GM19467 (cell line): ENCODE measurements at regions not wholly inside any gene's neighbourhood (a gene's known extent, or its start where the extent isn't known, plus 50 kb on each side); places are given as distances from the start of the nearest gene placed in this dataset.
"Not testable (repeated sequence)": the region's sequence is repeated elsewhere in the genome, so short reads cannot be mapped to it uniquely, and the experiment has no call there.

Experiments used
- ATAC-seq: cut with Tn5 transposase; IDR thresholded peaks from one replicate; pipeline ENCODE4 v1.9.1; 2021; ENCODE audit warnings: mild to moderate bottlenecking, moderate library complexity; ENCODE audit not compliant: unreplicated experiment

- no peak for ATAC-seq
Measured at GRCh38 chr10:4453276-4453675, 372.7 kb upstream of the AKR1E2 start.

DNA sequence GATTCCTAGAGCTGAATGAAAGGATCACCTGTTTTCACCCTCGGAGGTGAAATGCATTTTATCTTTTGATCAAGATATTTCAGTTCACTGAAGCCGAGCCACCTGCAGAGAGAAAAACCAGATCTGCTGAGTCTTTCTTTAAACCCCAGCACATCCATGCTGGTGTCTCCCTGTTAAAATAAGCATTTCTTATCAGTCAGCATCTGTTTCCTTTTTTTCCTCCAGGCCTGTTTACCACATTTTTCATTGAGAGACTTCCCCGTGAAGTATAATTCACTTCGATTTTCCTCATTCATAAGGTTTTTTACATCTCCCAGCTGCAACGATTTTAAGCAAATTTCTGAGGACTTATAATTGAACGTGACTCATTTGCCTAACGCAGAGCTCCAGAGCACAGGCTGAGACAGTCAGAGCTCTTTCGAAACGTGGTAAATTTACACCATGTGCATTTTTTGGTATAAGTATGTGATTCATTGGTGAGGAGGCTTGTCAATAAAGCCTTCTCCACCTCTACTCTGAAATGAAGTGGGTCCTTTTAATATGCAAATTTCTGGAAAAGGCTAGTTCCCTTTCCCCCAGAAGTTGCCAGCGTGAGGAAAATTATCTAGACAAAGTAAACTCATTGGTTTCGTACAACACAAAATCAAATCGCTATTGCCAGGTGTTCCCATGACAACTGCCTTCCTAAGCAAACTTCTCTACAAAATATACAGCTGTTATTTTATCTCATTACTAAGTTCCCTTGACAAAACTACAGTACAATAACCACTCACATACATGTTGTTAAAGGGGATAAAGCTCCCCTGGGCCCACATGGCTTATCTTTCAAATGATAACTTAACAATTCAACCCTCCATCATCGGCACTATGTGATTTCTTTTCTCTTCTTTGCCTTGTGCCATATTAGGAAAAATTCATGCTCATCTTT is 374.8 kb upstream of the AKR1E2 start:
- ATAC-seq: no peak

DNA sequence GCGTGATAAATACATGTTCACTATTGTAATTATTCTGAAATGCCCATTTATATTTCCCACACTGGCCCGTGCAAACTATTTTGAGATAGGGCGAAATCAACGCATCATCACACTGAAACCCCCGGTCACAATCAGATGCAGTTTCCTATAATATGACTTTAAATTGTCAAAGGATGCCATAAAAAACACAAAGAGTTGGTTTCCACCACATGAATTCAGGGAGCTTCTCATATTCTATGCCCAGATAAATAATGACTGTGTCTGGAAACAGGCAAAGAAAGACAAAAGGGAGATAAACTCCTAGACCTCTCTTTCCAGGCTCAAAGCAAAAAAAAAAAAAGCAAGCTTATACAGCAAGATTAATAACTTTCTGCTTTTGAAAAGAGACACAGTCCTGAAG is 375.8 kb upstream of the AKR1E2 start:
- no peak for ATAC-seq

DNA sequence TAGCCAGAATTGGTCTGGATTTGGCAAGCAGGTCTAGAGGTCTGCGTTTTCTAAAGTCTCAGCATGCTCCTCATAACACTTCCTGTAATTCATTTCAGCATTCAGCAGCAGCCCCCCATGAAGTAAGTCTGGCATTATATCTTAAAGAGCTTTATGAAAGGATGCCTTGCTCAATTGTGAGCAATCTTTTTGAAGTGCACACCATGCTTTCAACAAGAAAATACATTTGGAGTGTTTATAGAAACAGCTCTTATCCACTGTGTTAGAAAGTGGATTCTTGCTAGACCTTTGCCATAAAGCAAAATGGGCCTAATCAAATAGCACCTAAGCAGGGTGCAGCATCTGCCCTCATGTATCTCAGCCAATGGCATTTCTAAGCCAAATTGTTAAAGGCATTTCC is 378.0 kb upstream of the AKR1E2 start:
- no peak for ATAC-seq

GRCh38 chr10:4443419-4443818 is 382.6 kb upstream of the AKR1E2 start:
- ATAC-seq: no peak

DNA sequence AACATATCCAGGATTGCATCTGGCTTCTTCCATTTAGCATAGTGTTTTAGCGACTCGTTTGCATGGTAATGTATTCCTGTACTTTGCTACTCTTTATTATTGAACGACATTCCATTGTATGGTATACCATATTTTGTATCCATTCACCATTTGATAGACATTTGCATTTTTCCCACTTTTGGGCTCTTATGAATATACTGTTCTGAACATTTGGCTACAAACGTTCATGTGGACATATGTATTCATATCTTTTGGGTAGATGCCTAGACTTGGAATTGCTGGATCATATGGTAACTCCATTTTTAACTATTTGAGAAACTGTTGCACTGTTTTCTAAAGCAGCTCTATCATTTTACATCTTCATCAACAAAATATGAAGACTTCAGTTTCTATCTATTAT is 383.7 kb upstream of the AKR1E2 start:
- ATAC-seq: no peak

DNA sequence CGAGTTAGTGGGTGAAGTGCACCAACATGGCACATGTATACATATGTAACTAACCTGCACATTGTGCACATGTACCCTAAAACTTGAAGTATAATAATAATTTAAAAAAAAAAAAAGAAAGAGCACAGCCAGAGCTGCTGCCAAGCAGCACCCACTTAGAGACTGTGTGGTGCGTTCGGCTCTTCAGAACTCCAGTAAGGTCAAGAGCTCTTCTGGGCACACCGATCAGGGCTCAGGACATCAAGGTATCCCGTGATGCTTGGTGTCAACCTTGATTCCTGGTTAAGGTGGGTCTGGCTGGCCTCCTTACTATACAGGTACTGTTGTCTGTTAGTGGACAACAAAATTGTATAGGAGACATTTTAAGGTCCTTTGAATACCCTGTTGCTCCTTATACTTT is 385.7 kb upstream of the AKR1E2 start:
- no peak for ATAC-seq

GRCh38 chr10:4437791-4438190 is 388.2 kb upstream of the AKR1E2 start:
- ATAC-seq: no peak

- ATAC-seq: no peak
Measured at GRCh38 chr10:4437061-4437460, 388.9 kb upstream of the AKR1E2 start.

DNA sequence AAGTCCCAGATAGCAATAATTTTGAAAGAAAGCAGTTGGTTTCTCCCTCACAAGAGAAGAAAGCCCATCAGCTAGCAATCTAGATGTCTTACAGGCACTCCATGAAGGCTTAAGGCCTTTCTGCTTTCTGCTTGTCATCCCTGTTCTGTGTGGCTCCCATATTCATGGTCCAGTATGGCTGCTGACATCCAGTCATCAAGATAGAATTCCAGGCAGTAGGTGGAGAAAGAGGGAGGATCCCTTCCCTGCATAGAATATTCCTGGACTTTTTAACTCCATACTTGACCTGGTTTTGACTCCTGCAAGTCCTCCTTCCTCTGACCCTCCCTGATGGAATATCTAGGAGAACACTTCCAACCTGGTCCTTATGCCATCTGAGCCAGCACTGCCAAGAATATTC is 389.9 kb upstream of the AKR1E2 start:
- ATAC-seq: no peak

DNA sequence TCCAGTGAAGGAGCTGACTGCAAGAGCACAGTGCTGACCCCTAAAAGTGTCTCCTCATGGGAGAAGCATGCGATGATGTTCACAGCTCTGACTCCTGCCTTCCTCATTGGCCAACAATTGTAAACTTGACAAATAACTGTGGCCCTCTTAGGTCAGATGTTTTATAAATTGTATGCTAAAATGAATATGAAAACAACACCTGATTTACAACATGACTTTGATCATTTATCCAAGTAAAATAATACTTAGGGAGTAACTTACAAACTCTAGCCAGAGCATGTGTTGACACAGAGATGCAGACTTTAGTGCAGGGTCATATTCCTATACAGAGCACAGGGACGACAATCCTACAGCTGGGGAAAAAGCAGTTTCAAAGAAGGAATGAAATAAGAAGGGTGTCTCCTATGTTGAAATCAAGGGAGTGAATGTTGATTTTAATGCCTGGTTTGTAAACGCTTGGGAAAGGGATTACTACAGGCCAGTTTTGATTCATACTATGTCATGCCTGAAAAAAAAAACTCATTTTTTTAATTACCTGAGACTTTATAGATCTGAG is 391.4 kb upstream of the AKR1E2 start:
- ATAC-seq: no peak

DNA sequence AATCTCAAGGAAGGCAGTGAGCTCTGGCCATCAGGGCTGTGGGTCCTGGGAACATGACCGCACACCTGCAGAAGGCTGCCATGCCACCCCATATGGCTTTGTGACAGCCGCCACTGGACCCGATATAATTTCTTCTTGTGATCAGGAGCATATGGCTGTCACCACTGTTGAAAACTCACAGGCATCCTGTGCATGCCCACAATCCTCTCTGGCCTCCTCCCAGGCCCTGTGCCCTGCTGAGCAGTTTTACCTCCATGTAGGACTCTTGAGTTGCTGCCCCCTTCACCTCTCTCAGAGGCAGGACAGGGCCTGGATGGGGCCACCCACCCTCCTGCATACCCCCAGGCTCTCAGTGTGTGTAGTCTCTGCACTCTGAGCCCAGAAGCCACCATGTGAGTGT is 391.9 kb upstream of the AKR1E2 start:
- ATAC-seq: no peak

GRCh38 chr10:4431114-4431863 is 394.7 kb upstream of the AKR1E2 start:
- ATAC-seq: no peak

DNA sequence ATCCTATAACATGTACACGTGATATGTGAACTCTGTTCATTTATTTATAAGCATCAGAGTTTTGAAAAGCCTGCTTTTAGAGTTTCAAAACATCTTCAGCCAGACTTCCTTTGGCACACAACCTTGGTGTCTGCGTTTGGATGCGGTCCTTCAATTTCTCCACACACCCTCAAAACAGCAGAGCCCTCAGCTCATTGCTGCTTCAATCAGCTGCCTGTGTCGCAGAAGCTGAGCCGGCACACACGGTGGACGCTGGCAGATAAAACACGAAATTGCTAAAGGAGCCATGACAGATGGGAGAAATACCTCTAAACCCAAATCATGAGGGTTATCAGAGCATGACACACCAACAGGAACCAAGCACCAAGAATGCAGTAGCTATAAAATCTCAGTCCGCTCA is 396.4 kb upstream of the AKR1E2 start:
- no peak for ATAC-seq

GRCh38 chr10:4427532-4427931 is 398.5 kb upstream of the AKR1E2 start:
- no peak for ATAC-seq

DNA sequence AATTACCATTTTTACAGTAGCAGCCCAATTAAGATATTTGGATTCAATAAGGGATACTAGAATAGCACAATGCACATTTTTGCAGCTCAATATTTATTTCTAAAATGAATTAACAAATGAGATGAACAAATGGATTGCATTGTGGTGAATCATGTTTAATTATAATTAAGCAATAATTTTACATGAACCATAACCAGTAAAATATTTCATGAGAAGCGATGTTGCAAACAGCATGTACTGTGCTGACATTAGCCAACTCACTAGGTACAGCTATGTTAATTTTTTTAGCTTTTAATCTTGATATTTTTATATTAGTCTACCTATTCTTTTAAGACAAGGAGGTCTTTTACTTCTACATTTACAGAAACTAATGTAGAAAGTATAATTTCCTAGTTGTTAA is 399.1 kb upstream of the AKR1E2 start:
- ATAC-seq: no peak

- ATAC-seq: no peak
Measured at GRCh38 chr10:4409319-4409718, 416.7 kb upstream of the AKR1E2 start.

DNA sequence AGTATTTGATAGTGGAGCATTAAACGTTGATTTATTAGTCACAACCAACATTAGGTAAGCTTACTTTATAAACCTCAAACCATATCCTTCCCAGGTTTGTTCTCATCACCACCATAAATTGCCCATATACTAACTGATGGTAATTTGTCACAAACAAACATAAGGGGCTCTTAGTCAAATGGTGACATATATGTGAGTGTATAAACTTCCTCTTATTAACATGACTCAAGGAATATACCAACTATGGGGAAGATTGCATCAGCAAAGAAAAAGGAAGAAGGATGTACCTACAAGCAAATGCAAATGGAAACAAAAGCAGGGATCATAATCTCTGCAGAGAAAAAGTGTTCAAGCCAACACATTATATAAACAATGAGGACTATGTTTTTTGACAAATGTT is 418.2 kb upstream of the AKR1E2 start:
- no peak for ATAC-seq

- no peak for ATAC-seq
Measured at GRCh38 chr10:4405828-4406227, 420.2 kb upstream of the AKR1E2 start.

DNA sequence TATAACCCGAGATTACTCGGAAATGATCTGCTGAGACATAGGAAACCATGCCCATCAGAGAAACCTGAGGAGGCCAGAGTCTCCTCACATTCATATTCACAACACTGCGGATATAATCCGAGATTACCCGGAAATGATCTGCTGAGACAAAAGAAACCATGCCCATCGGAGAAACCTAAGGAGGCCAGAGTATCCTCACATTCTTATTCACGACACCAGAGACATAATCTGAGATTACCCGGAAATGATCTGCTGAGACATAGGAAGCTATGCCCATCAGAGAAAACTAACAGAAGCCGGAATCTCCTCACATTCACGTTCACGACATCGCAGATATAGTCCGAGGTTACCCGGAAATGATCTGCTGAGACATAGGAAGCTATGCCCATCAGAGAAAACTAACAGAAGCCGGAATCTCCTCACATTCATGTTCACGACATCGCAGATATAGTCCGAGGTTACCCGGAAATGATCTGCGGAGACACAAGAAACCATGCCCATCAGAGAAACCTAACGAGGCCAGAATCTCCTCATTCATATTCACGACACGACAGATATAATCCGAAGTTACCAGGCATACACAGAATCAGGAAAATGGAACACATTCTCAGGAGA is 422.3 kb upstream of the AKR1E2 start:
- ATAC-seq: no peak

DNA sequence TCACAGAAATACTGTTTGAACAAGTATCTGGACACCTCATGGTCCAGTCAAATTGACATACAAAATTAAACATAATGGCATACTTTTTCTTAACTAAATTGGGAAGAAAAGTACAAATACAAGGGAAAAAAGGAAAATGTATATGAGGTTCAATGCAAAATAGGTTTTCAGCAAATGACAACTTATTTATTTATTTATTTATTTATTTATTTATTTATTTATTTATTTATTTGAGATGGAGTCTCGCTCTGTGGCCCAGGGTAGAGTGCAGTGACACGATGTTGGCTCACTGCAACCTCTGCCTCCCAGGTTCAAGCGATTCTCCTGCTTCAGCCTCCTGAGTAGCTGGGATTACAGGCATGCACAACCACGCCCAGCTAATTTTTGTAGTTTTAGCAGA is 424.9 kb upstream of the AKR1E2 start:
- ATAC-seq: not testable (repeated sequence)
